HEK293 (cell line): ENCODE measurements at regions not wholly inside any gene's neighbourhood (a gene's known extent, or its start where the extent isn't known, plus 50 kb on each side); places are given as distances from the start of the nearest gene placed in this dataset.

ENCODE experiments used
- CTCF ChIP-seq: fragments of 450-650 bp; formaldehyde crosslinking; IDR thresholded peaks from 2 replicates; pipeline ENCODE4 v1.5.1; 2016; ENCODE audit warnings: missing biosample characterization, missing genetic modification characterization
- KLF1 ChIP-seq: fragments of 450-650 bp; formaldehyde crosslinking; IDR thresholded peaks from 2 replicates; pipeline ENCODE4 v1.5.1; 2016; ENCODE audit warnings: missing biosample characterization, missing genetic modification characterization
- PBX3 ChIP-seq: sonication (generic); formaldehyde crosslinking; IDR thresholded peaks from 2 replicates; pipeline ENCODE4 v1.8.1; 2022; ENCODE audit warnings: mild to moderate bottlenecking, moderate library complexity, missing genetic modification reagents
- REST ChIP-seq: fragments of 450-650 bp; formaldehyde crosslinking; IDR thresholded peaks from 2 replicates; pipeline ENCODE4 v1.5.1; 2016; ENCODE audit warnings: missing biosample characterization, missing genetic modification characterization
- SCRT2 ChIP-seq: fragments of 450-650 bp; formaldehyde crosslinking; IDR thresholded peaks from 2 replicates; pipeline ENCODE4 v1.5.1; 2016; ENCODE audit warnings: missing biosample characterization, missing genetic modification characterization
- ZBTB10 ChIP-seq: fragments of 450-650 bp; formaldehyde crosslinking; IDR thresholded peaks from 2 replicates; pipeline ENCODE4 v1.5.1; 2016; ENCODE audit warnings: missing biosample characterization, missing genetic modification characterization
- ZNF394 ChIP-seq: fragments of 450-650 bp; formaldehyde crosslinking; IDR thresholded peaks from 2 replicates; pipeline ENCODE4 v1.5.1; 2016; ENCODE audit warnings: missing biosample characterization, missing genetic modification characterization, mild to moderate bottlenecking, moderate library complexity, borderline replicate concordance
- ZNF629 ChIP-seq: fragments of 450-650 bp; formaldehyde crosslinking; IDR thresholded peaks from 2 replicates; pipeline ENCODE4 v1.5.1; 2017; ENCODE audit warnings: missing biosample characterization, missing genetic modification characterization

GRCh38 chr15:62753518-62754221, 288.9 kb upstream of the TPM1 start:
- no peak for TF ChIP-seq ZNF394
- TF ChIP-seq KLF1, result no peak
- no peak for TF ChIP-seq ZNF629 (tag by site-specific recombination)
- no peak for TF ChIP-seq CTCF (tag by site-specific recombination)
- TF ChIP-seq REST (tag by site-specific recombination), result no peak
- TF ChIP-seq SCRT2 (tag by site-specific recombination), result no peak
- no peak for TF ChIP-seq ZBTB10 (tag by site-specific recombination)
- TF ChIP-seq PBX3 (CRISPR knock-in tag), result no peak
